GM18508 (cell line): ENCODE measurements at regions not wholly inside any gene's neighbourhood (a gene's known extent, or its start where the extent isn't known, plus 50 kb on each side); places are given as distances from the start of the nearest gene placed in this dataset.
"Not testable (repeated sequence)": the region's sequence is repeated elsewhere in the genome, so short reads cannot be mapped to it uniquely, and the experiment has no call there.

Source experiments
- ATAC-seq: cut with Tn5 transposase; IDR thresholded peaks from one replicate; pipeline ENCODE4 v1.9.1; 2021; ENCODE audit warnings: moderate number of reproducible peaks; ENCODE audit not compliant: insufficient read depth, unreplicated experiment

- no peak for ATAC-seq
These were observed 589.1 kb upstream of the ADAMTS5 start for GRCh38 chr21:27555996-27556395.

DNA sequence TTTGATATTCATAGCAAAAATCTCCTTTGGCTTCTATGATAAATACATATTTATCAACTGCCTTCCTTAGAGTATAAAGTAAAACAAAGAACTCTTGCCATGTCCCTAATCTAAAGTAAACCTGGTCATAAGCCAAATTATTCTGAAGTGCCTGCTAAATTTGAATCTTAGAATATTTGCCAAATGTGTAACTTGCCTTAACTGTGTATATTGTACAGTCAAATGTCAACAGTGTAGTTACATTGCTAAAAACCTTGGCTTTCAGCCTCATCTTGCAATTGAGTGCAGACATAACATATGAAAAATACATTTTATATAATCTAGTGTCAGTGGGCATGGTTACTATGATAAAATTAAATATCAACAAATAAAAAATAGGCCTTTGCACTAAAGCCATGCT, 583.4 kb upstream of the ADAMTS5 start:
- ATAC-seq: no peak

- ATAC-seq: no peak
These were observed 581.6 kb upstream of the ADAMTS5 start for GRCh38 chr21:27548486-27548885.

DNA sequence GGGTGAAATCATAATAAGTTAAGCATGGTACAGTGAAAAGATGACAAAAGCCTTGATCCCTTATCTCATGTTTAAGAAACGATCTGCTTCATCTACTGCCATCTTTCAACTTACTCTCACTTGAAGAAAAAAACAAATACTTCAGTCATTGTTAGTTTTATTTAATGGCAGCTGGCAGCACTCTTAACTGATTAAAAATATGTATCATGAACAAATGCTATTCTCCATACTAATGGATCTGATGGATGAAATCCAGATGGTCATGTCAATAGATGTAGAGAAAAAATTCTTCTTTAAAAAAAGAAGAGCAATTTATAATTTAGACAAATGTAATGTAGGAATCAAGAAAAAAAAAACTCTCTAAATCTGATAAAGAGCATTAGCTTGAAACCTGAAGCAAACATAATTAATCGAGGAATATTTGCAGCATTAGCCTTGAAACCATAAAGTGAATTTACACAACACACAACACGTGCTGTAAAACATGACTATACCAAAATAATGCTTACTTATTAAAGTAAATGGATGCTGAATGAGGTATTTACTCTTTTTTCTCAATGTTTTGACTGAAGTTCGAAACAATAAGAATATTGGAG, 579.0 kb upstream of the ADAMTS5 start:
- no peak for ATAC-seq

- not testable (repeated sequence) for ATAC-seq
These were observed 575.2 kb upstream of the ADAMTS5 start for GRCh38 chr21:27542126-27542525.

- ATAC-seq: no peak
These were observed 569.4 kb upstream of the ADAMTS5 start for GRCh38 chr21:27536319-27536718.

GRCh38 chr21:27535188-27535587, 568.3 kb upstream of the ADAMTS5 start:
- ATAC-seq: no peak

- no peak for ATAC-seq
These were observed 567.3 kb upstream of the ADAMTS5 start for GRCh38 chr21:27534206-27534605.

DNA sequence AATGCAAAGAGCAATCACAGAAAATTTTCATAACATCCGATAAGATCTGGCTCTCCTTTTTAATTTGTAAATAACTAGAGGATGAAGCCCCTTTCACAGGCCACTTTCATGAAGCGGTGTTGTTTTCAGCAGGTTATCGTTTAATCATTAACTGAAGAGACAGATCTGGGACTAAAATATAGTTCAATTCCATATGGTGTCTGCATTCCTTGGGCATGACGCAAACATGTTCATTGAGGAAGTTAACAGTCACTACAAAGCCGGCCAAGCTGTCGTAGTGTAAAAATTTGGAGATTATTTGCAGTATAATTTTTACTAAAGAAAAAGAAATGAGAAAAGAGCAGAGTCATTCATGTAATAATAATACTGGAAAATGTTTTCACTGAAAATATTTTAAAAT, 565.2 kb upstream of the ADAMTS5 start:
- no peak for ATAC-seq

DNA sequence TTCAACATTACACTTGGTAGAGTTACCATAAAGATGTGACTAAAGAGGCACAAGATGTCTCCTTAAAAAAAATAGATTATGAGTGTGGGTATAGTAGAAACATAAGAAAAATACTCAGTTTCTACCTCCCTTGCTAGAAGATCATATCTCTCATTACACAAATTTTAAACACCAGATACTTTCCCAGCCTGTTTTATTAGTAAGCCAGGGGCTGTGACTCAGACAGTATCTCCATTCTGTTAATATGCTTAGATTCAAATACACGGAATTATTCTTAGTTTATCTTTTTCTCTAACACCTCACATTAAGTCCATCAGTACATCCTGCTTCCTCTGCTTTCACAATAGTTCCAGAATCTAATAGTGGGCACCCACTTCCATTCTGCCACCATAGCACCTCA, 561.8 kb upstream of the ADAMTS5 start:
- ATAC-seq: no peak

DNA sequence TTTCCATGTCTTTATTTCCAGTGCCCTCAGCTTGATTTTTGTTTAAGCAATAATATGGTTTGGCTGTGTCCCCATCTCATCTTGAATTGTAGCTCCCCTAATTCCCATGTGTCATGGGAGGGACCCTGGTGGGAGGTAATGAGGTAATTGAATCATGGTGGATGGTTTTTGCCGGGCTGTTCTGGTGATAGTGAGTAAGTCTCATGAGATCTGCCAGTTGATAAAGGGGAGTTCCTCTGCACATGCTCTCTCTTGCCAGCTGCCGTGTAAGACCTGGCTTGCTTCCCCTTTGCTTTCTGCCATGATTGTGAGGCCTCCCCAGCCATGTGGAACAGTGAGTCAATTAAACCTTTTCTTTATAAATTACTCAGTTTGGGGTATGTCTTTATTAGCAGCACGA, 559.6 kb upstream of the ADAMTS5 start:
- no peak for ATAC-seq

DNA sequence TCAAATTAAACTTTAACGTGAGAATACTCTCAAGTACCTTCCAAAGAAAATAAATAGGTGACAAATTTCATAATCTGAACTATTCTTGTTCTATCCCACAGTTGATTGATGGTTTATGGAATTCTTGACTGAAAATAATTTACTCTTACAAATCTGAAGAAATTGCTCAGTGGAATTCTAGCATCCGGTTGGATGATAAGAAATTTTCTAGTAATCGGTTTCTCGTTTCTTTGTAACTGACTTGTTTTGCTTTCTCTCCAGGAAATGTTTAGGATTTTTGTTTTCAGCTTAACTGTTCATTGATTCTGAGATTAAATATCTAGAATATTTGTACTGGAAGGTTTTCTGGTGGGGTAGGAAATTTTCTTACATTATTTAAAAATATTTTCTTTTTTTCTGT, 558.9 kb upstream of the ADAMTS5 start:
- ATAC-seq: no peak

DNA sequence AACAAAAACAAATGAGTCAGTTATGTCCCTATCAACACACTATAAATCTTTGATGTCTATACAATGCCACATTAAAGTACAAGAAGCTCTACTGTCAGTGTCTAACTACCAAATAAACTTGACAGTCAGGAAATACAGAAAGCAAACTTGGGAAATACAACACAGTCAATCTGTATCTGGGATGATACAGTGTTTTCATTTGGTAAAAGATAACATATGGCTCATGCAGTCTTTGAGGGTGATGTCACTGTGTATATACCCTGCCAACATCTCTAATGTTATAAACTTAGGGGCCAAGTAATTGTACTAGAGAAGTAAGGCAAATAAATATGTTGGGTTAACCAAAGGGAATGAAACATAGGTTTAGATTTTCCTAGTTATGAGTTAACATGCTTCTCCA, 552.5 kb upstream of the ADAMTS5 start:
- ATAC-seq: no peak

DNA sequence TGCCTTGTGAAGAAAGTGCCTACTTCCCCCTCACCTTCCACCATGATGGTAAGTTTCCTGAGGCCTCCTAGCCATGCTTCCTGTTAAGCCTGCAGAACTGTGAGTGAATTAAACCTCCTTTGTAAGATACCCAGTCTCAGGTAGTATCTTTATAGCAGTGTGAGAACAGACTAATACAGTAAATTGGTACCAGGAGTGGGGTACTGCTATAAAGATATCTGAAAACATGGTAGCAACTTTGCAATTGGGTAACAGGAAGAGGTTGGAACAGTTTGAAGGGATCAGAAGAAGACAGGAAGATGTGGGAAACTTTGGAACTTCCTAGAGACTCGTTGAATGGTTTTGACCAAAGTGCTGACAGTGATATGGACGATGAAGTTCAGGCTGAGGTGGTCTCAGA, 550.3 kb upstream of the ADAMTS5 start:
- ATAC-seq: not testable (repeated sequence)

DNA sequence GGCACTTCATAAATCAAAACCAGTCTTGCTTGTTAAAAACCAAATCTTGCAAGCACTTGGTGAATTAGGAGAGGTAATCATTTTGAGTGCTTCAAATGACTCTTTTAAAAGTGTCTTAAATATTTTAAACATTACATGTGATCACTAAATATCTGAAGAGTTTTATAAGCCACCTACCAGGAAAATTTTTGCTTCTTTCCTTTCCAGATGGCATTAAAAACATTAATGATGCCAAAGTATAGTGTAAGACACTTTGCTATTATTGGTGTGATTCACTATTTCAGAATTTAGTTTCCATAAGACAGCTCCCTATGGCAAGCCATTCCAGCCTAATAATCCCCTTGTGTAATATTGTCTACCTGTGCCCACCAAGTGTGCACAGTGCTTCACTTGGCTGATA, 548.8 kb upstream of the ADAMTS5 start:
- ATAC-seq: no peak

DNA sequence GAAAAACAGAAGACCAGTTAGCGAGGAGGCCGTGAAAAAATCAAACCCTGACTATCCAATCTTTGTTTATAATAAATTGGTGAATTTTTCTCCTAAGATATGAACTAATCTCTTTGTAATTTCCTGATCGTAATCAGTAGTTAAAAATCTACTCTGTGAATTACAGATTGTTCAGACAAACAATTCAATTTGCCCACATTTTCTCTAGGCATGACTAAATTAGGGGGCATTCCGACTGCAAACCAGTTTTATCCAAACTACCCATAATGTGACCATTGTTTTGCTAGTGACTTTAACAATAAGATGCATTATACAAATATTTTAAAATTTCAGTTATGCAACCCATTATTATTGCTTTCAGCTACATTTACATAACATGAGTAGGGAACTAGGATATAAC, 546.9 kb upstream of the ADAMTS5 start:
- ATAC-seq: no peak

- no peak for ATAC-seq
These were observed 546.1 kb upstream of the ADAMTS5 start for GRCh38 chr21:27513016-27513415.

GRCh38 chr21:27511233-27511632, 544.3 kb upstream of the ADAMTS5 start:
- no peak for ATAC-seq

DNA sequence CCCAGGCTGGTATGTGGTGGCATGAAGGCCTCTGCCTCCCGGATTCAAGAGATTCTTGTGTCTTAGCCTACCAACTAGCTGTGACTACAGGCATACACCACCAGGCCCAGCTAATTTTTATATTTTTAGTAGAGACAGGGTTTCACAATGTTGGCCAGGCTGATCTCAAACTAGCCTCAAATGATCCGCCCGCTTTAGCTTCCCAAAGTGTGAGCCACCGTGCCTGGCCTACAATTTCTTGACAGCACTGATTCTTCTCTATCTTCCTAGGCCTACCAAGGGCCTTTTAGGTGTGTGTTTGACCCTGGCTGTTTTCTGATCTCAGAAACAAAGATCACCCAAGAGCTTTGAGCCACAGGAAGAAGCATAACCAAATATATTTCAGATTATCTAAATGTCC, 540.8 kb upstream of the ADAMTS5 start:
- ATAC-seq: no peak

- no peak for ATAC-seq
These were observed 538.6 kb upstream of the ADAMTS5 start for GRCh38 chr21:27505516-27505915.

- no peak for ATAC-seq
These were observed 535.9 kb upstream of the ADAMTS5 start for GRCh38 chr21:27502801-27503200.

- no peak for ATAC-seq
These were observed 531.1 kb upstream of the ADAMTS5 start for GRCh38 chr21:27498025-27498424.

DNA sequence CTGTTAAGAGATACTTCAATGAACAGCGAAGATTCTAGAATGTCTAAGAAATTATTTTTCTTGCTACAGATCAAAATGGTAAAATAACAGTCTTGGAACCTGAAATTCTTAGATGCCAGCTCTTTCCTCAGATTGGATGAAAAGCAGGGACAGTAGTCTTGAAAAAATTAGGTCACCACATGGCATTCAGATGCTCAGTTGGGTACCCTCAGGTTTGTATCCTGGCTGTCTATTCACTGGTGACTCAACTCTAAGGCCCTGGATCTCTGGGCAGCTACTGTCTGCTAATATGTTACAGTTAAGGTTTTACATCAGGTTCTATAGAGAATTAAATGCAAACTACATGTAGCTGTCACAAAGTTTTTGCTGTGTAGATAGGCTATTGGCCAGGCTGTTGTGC, 528.9 kb upstream of the ADAMTS5 start:
- ATAC-seq: no peak
